Neural progenitor cell (in vitro differentiated cells): ENCODE measurements at regions not wholly inside any gene's neighbourhood (a gene's known extent, or its start where the extent isn't known, plus 50 kb on each side); places are given as distances from the start of the nearest gene placed in this dataset.

ENCODE experiments used
- CTCF ChIP-seq: fragments of 200-600 bp; sonication (generic); IDR thresholded peaks from 2 replicates; pipeline ENCODE4 v1.5.1; 2017; ENCODE audit warnings: antibody characterized with exemption, mild to moderate bottlenecking
- EZH2 ChIP-seq: fragments of 200-600 bp; sonication (generic); IDR thresholded peaks from 2 replicates; pipeline ENCODE4 v1.6.1; 2017; ENCODE audit warnings: antibody characterized with exemption, mild to moderate bottlenecking, moderate library complexity
- EZH2phosphoT487 ChIP-seq: fragments of 200-600 bp; sonication (generic); IDR thresholded peaks from 2 replicates; pipeline ENCODE4 v1.6.1; 2017; ENCODE audit warnings: antibody characterized with exemption

- peak; percentile 53 for TF ChIP-seq CTCF
- no peak for TF ChIP-seq EZH2
- no peak for TF ChIP-seq EZH2phosphoT487
These were observed 469.9 kb downstream of the MN1 start for GRCh38 chr22:27331526-27332281.
